GM21786 (cell line): ENCODE measurements at regions not wholly inside any gene's neighbourhood (a gene's known extent, or its start where the extent isn't known, plus 50 kb on each side); places are given as distances from the start of the nearest gene placed in this dataset.

ENCODE experiments used
- ATAC-seq: cut with Tn5 transposase; IDR thresholded peaks from one replicate; pipeline ENCODE4 v1.9.1; 2021; ENCODE audit not compliant: unreplicated experiment

GRCh38 chr1:115426231-115426771 lies 88.3 kb upstream of the NGF start:
- ATAC-seq: no peak

GRCh38 chr1:115425442-115425841 lies 87.4 kb upstream of the NGF start:
- no peak for ATAC-seq

- no peak for ATAC-seq
Observed at GRCh38 chr1:115423776-115424175, 85.7 kb upstream of the NGF start.

GRCh38 chr1:115419571-115419970 lies 81.5 kb upstream of the NGF start:
- ATAC-seq: no peak

- ATAC-seq: no peak
Observed at GRCh38 chr1:115413621-115414020, 75.6 kb upstream of the NGF start.

DNA sequence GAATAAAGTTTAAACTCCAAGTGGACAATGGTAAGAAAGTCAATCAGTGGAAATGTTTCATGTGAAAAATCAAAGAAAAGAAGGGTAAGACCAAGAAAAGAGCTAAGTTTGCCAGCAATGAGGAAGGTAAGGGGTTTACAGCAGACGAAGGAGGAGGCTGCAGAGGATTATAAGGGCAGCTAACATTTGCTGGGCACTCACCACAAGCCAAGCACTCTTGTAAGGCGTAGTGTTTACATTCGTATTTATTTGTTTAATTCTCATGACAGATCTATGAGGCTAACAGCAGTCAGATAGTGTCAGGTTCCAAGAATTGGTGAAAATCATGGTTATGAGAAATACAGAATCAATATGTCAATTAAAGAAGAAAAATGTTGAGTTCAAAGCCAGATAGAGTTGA lies 75.2 kb upstream of the NGF start:
- no peak for ATAC-seq

DNA sequence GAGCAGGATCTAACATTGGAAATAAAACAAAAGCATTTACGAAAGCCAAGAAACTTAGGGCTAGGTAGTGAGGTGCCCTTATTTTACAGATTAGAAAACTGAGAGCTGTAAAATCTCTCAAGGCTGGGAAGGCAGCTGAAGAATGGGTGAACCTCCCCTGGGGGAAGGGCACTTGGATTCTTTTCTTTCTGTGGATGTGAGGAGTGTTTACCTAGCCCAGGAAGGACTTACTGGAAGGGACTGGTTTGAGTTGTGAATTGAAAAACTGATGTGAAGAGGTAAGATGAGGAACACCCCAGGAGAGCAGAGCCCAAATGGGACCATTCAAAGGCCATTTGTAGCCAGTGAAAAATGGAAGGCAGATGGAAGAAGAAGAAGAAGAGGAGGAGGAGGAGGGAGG lies 74.7 kb upstream of the NGF start:
- ATAC-seq: no peak

GRCh38 chr1:115412286-115412685 lies 74.2 kb upstream of the NGF start:
- ATAC-seq: no peak

- no peak for ATAC-seq
Observed at GRCh38 chr1:115411371-115412063, 73.5 kb upstream of the NGF start.

DNA sequence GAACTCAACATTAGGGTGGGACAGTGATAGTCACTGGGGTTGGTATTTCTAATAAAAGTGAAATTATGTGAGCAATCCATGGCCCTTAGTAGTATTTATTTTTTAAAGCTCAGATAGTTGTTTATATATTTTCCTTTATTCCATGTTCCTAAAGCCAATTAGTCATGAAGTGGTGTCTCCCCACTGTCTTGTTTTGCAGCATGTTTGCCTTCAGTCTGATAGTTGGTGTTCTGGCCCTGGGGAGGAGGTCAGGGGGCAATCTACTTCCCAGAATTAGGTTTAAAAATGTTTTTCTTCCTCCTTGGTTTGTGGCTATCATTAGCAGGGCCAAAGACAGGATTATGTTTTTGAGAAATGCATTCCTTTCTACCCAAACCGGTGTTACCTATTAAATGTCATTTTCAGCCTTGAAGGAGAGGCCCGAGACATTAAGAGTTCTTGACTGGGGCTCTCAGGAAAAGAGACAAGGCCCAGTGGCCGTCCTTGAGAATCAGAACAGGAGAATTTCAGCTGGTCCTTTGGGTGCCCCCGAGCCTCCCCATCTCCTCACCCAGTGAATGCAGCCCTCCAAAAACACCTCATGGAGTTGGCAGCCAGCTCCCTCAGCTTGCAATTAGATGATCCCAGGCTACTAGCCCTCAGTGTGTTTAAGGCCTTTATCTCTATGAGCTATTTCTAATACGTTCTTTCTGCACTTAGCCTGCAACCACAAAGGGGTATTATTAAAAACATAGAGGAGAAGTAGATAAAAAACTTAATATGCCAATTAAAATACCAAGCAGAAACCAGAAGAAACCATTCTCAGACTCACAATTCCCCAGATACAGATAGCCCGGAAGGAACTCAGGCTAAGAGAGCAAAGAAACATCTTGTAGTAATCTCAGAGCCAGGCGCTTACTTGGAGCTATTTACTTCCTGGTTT lies 71.3 kb upstream of the NGF start:
- ATAC-seq: no peak

- ATAC-seq: no peak
Observed at GRCh38 chr1:115408533-115408932, 70.5 kb upstream of the NGF start.

GRCh38 chr1:115404911-115405310 lies 66.9 kb upstream of the NGF start:
- ATAC-seq: no peak

- ATAC-seq: no peak
Observed at GRCh38 chr1:115402753-115403184, 64.7 kb upstream of the NGF start.

GRCh38 chr1:115401676-115402075 lies 63.6 kb upstream of the NGF start:
- ATAC-seq: no peak

DNA sequence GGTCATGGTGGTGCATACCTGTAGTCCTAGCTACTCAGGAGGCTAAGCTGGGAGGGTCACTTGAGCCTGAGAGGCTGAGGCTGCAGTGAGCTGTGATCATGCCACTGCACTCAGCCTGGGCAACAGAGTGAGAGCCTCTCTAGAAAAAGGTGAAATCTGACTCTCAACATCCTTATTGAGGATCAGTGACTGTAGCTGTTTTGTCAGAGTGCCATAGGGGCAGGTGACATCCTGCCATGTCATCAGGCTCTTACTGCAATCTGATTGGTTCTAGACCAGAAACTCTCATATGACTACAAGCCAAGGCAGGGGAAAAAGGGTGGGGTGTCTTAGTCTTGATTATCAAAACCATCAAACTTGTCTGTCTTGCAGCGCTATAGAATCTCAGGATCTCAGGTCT lies 62.8 kb upstream of the NGF start:
- ATAC-seq: no peak

- ATAC-seq: no peak
Observed at GRCh38 chr1:115400426-115400825, 62.4 kb upstream of the NGF start.

- no peak for ATAC-seq
Observed at GRCh38 chr1:115398745-115399144, 60.7 kb upstream of the NGF start.
